ENCODE measurements at regions not wholly inside any gene's neighbourhood (a gene's known extent, or its start where the extent isn't known, plus 50 kb on each side); places are given as distances from the start of the nearest gene placed in this dataset.

- intact Hi-C loops (cut with DNase I) = no loop called here
- TF ChIP-seq CTCF (IDR thresholded peaks at IDR 0.05; ENCODE audit: borderline replicate concordance, extremely low read depth, insufficient read depth) = no peak
- Histone ChIP-seq H3K9me3 (ENCODE audit: control insufficient read depth in 2 of 3, insufficient read depth in 1 of 3, low read length in 3 of 3) (no peaks in the 10 kb centered on the region), H3K27me3 (ENCODE audit: control insufficient read depth, insufficient read depth, low read length) (no peaks in the 10 kb centered on the region), H3K4me1 (ENCODE audit: control insufficient read depth in 2 of 3, insufficient read depth in 2 of 3, low read depth in 1 of 3, low read length in 3 of 3) (no peaks in the 10 kb centered on the region), H3K27ac (ENCODE audit: low read depth in 2 of 2, low read length in 2 of 2) (no peak overlapping the region), H3K36me3 (ENCODE audit: control insufficient read depth in 2 of 3, insufficient read depth in 3 of 3, low read length in 3 of 3) (no peaks in the 10 kb centered on the region), H3K9ac (ENCODE audit: low read length in 3 of 3) (no peak overlapping the region), H3K4me3 (ENCODE audit: low read length in 3 of 3) (no peak overlapping the region)
- FAIRE-seq (no peak), DNase-seq (no peak)
These were observed 318.5 kb upstream of the C1orf174 start for GRCh38 chr1:4218619-4219018.

- intact Hi-C loops (cut with DNase I) = no loop called here
- FAIRE-seq = no peak
These were observed 319.0 kb upstream of the C1orf174 start for GRCh38 chr1:4219111-4219510.

GRCh38 chr1:4219826-4220225, 319.8 kb upstream of the C1orf174 start:
- Histone ChIP-seq H3K27me3 (ENCODE audit: control insufficient read depth, insufficient read depth, low read length) (no peaks in the 10 kb centered on the region), H3K9me3 (ENCODE audit: control insufficient read depth in 2 of 3, insufficient read depth in 1 of 3, low read length in 3 of 3) (no peaks in the 10 kb centered on the region), H3K4me1 (ENCODE audit: control insufficient read depth in 2 of 3, insufficient read depth in 2 of 3, low read depth in 1 of 3, low read length in 3 of 3) (no peaks in the 10 kb centered on the region), H3K9ac (ENCODE audit: low read length in 3 of 3) (no peak overlapping the region), H3K4me3 (ENCODE audit: low read length in 3 of 3) (no peak overlapping the region), H3K27ac (ENCODE audit: low read depth in 2 of 2, low read length in 2 of 2) (no peak overlapping the region), H3K36me3 (ENCODE audit: control insufficient read depth in 2 of 3, insufficient read depth in 3 of 3, low read length in 3 of 3) (no peaks in the 10 kb centered on the region)
- DNase-seq = no peak
- intact Hi-C loops (cut with DNase I) = no loop called here
- no peak for FAIRE-seq
- no peak for TF ChIP-seq CTCF (IDR thresholded peaks at IDR 0.05; ENCODE audit: borderline replicate concordance, extremely low read depth, insufficient read depth)

More at GRCh38 chr1:4219111-4219510, 319.0 kb upstream of the C1orf174 start:
- DNase-seq = no peak
- Histone ChIP-seq H3K27ac (ENCODE audit: low read depth in 2 of 2, low read length in 2 of 2) (no peak overlapping the region), H3K4me3 (ENCODE audit: low read length in 3 of 3) (no peak overlapping the region), H3K9me3 (ENCODE audit: control insufficient read depth in 2 of 3, insufficient read depth in 1 of 3, low read length in 3 of 3) (no peaks in the 10 kb centered on the region), H3K36me3 (ENCODE audit: control insufficient read depth in 2 of 3, insufficient read depth in 3 of 3, low read length in 3 of 3) (no peaks in the 10 kb centered on the region), H3K4me1 (ENCODE audit: control insufficient read depth in 2 of 3, insufficient read depth in 2 of 3, low read depth in 1 of 3, low read length in 3 of 3) (no peaks in the 10 kb centered on the region), H3K9ac (ENCODE audit: low read length in 3 of 3) (no peak overlapping the region), H3K27me3 (ENCODE audit: control insufficient read depth, insufficient read depth, low read length) (no peaks in the 10 kb centered on the region)
- no peak for TF ChIP-seq CTCF (IDR thresholded peaks at IDR 0.05; ENCODE audit: borderline replicate concordance, extremely low read depth, insufficient read depth)

- no peaks in the 10 kb centered on the region for H3K9me3 ChIP-seq (ENCODE audit: control insufficient read depth in 2 of 3, insufficient read depth in 1 of 3, low read length in 3 of 3)
- no peaks in the 10 kb centered on the region for H3K27me3 ChIP-seq (ENCODE audit: control insufficient read depth, insufficient read depth, low read length)
- intact Hi-C loops (cut with DNase I) = no loop called here
- no peak for TF ChIP-seq CTCF (IDR thresholded peaks at IDR 0.05; ENCODE audit: borderline replicate concordance, extremely low read depth, insufficient read depth)
- H3K9ac ChIP-seq (ENCODE audit: low read length in 3 of 3) = no peak overlapping the region
- H3K36me3 ChIP-seq (ENCODE audit: control insufficient read depth in 2 of 3, insufficient read depth in 3 of 3, low read length in 3 of 3) = no peaks in the 10 kb centered on the region
- H3K4me3 ChIP-seq (ENCODE audit: low read length in 3 of 3) = no peak overlapping the region
- H3K27ac ChIP-seq (ENCODE audit: low read depth in 2 of 2, low read length in 2 of 2) = no peak overlapping the region
- DNase-seq = no peak
- H3K4me1 ChIP-seq (ENCODE audit: control insufficient read depth in 2 of 3, insufficient read depth in 2 of 3, low read depth in 1 of 3, low read length in 3 of 3) = no peaks in the 10 kb centered on the region
- FAIRE-seq = no peak
These were observed 320.3 kb upstream of the C1orf174 start for GRCh38 chr1:4220362-4220761.

Data from kidney (tissue), 13 donors.